ENCODE measurements at regions not wholly inside any gene's neighbourhood (a gene's known extent, or its start where the extent isn't known, plus 50 kb on each side); places are given as distances from the start of the nearest gene placed in this dataset.

GRCh38 chr5:99156688-99157087, 227.9 kb upstream of the CHD1 start:
- TF ChIP-seq CTCF (IDR thresholded peaks at IDR 0.05) (no peak), POLR2A (IDR thresholded peaks at IDR 0.05) (no peak), EP300 (IDR thresholded peaks at IDR 0.05) (no peak)
